ENCODE measurements at regions not wholly inside any gene's neighbourhood (a gene's known extent, or its start where the extent isn't known, plus 50 kb on each side); places are given as distances from the start of the nearest gene placed in this dataset.
A peak's percentile ranks its signal among the peaks of the same experiment; 100 is the strongest.

DNA sequence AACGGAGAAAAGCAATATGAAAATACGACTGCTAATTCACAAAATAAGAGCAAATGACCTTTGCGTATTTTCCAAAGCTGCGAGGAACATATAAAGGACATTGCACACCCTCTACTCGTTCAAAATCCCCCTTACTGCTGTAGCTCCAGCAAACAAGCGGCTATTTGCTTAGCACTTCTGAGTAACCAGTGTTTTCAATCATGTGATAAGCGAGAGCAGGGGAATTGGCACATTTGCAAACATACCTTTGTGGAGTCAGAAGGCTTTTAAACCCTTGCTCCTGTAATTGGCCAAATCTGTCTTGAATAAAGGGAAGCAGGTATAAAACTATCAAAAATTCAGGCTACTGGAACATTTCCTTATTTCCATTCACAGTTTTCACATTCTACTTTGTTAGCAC, 610.2 kb downstream of the UBE2NL start:
- TF ChIP-seq, protein P1, sequence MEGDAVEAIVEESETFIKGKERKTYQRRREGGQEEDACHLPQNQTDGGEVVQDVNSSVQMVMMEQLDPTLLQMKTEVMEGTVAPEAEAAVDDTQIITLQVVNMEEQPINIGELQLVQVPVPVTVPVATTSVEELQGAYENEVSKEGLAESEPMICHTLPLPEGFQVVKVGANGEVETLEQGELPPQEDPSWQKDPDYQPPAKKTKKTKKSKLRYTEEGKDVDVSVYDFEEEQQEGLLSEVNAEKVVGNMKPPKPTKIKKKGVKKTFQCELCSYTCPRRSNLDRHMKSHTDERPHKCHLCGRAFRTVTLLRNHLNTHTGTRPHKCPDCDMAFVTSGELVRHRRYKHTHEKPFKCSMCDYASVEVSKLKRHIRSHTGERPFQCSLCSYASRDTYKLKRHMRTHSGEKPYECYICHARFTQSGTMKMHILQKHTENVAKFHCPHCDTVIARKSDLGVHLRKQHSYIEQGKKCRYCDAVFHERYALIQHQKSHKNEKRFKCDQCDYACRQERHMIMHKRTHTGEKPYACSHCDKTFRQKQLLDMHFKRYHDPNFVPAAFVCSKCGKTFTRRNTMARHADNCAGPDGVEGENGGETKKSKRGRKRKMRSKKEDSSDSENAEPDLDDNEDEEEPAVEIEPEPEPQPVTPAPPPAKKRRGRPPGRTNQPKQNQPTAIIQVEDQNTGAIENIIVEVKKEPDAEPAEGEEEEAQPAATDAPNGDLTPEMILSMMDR (conservative IDR thresholded peaks at IDR 0.05) = no peak
- TF ChIP-seq ZFX (IDR thresholded peaks at IDR 0.05) = no peak
- no peak overlapping the region for H3K27ac ChIP-seq

DNA sequence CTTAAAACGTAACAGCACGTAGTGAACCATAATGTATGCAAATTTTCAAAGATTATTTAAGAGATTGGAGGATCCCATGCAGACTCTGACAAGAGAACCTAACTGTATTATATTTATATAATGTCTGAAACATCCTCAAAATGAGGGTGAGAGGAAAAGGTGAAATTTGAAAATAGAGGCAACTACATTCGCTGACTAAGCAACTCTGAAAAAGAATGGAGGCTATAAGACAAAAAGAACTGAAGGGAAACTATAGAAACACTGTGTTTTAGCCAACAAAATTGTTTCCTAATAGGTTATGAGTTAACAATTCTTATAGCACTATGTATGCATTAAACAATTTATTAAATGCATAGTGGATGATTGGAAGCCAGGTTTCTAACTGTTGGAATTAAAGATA, 648.0 kb downstream of the UBE2NL start:
- TF ChIP-seq, protein P1 (conservative IDR thresholded peaks at IDR 0.05) = no peak
- no peak for TF ChIP-seq ZFX (IDR thresholded peaks at IDR 0.05)
- H3K27ac ChIP-seq = no peak overlapping the region

DNA sequence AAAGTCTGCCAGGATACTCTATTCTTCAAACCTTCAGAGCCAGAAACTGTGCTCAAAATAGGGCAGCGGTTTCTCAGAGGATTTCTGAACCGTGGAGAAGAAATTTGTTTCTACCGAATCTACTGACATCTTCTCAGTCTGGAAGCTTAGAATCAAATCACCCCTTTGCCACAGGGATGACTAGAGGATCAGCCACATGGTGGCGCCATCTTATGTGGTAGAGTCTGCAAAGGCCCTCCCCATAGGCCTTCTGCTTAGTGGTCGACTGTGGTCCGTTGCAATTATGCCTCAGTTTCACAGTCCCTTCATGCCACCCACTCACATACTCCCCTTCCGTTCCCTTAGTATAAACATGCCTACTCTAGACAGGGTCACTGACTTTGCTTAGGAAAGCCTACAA, 680.7 kb upstream of the SPANXN1 start:
- TF ChIP-seq, protein P1 (conservative IDR thresholded peaks at IDR 0.05) = peak; percentile 37
- TF ChIP-seq ZFX (IDR thresholded peaks at IDR 0.05) = no peak
- no peak overlapping the region for H3K27ac ChIP-seq

DNA sequence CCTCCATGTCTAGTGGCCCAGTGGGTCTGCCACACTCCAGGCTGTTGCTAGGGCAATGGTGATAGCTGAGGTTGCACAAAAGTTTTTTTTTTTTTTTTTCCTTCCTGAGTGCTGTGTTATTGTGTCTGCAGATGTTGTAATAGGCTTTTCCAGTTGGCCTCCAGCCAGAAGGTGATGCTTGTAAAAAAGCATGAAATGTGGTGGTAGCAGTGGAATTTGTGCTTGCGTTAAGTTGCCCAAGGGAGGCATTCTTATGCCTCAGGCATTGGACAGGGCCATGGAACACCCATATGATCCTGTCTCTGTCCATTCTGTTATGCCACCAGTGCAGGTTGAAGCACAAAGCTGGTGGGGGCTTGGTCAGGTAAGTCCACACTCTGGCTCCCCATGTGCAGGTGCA, 660.5 kb upstream of the SPANXN1 start:
- TF ChIP-seq, protein P1 (conservative IDR thresholded peaks at IDR 0.05) = no peak
- no peak for TF ChIP-seq ZFX (IDR thresholded peaks at IDR 0.05)
- H3K27ac ChIP-seq = no peak overlapping the region

DNA sequence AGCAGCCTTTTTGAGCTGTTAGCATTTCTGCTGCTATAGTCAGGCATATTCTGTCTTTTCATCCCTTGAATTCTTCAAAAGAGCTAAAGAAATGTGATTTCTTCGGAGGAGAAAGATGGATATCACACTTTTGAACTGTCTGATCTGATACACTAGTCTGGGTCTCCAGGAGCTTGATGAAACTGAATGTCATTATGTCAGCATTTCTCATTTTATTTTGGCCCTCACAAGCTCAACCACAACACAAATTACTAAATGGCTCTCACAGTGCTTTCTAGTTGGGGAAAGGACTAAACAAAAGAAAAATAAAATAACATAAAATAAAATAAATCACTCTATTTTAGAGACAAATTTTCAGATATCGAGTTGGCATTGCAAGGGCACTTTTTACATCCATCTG, 655.3 kb upstream of the SPANXN1 start:
- TF ChIP-seq ZFX (IDR thresholded peaks at IDR 0.05) = no peak
- TF ChIP-seq, protein P1 (conservative IDR thresholded peaks at IDR 0.05) = no peak
- no peak overlapping the region for H3K27ac ChIP-seq

DNA sequence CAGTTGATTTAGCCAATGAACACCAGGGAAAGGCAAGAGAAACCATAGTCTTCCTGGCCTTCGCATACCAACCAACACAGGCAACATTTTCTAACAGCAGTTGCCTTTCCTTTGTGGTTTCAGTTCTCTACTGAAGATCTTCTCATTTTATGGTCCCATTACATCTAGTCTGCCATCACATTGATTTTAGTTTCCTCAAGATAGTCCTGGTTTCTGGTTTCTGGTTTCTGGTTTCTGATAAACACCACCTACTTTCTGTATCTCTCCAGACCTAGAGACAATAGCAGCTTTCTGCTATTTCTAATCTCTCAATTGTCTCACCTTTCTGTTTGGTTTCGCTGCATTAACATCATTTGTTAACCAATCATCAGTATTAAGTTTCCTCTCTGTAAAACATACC, 646.3 kb upstream of the SPANXN1 start:
- no peak overlapping the region for H3K27ac ChIP-seq
- TF ChIP-seq, protein P1 (conservative IDR thresholded peaks at IDR 0.05) = no peak
- TF ChIP-seq ZFX (IDR thresholded peaks at IDR 0.05) = no peak

DNA sequence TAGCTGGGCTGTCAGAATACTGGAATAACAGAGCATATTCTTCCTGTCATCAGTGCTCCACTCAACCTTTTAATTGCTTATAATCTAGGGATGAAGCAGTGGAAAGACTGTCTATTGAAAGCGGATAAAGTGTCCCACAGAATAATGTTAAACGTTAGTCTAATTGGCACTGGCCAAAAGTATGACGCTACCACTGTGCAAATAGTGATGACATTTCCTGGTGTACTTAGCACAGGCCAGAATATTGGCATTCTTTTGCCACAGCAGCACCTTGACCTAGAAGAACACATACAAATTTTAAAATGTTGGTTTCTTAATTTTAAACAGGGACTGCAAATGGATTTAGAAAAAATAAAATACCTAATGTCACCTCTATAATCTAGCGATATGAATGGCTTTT, 635.2 kb upstream of the SPANXN1 start:
- TF ChIP-seq, protein P1 (conservative IDR thresholded peaks at IDR 0.05) = no peak
- TF ChIP-seq ZFX (IDR thresholded peaks at IDR 0.05) = no peak
- no peak overlapping the region for H3K27ac ChIP-seq

All from C4-2B (cell line).